PC-3 (cell line): ENCODE measurements at regions not wholly inside any gene's neighbourhood (a gene's known extent, or its start where the extent isn't known, plus 50 kb on each side); places are given as distances from the start of the nearest gene placed in this dataset.

Experiments
- CTCF ChIP-seq: fragments of 300-600 bp; sonication (generic); conservative IDR thresholded peaks from 2 replicates; pipeline ENCODE4 v1.5.1; 2017; ENCODE audit warnings: antibody characterized with exemption, low read depth, mild to moderate bottlenecking, low read length
- EZH2 ChIP-seq: fragments of 300-600 bp; sonication (generic); IDR thresholded peaks from one replicate; pipeline ENCODE4 v1.6.1; 2017; ENCODE audit warnings: antibody characterized with exemption, mild to moderate bottlenecking, low read length; ENCODE audit not compliant: unreplicated experiment
- EZH2phosphoT487 ChIP-seq: fragments of 300-600 bp; sonication (generic); IDR thresholded peaks from 2 replicates; pipeline ENCODE4 v1.6.1; 2018; ENCODE audit warnings: mild to moderate bottlenecking, antibody characterized with exemption, low read length, borderline replicate concordance

GRCh38 chr6:152897807-152898399 is 84.9 kb downstream of the FBXO5 start:
- TF ChIP-seq EZH2 (no peak), CTCF (peak; percentile 69), EZH2phosphoT487 (no peak)
